ENCODE measurements at regions not wholly inside any gene's neighbourhood (a gene's known extent, or its start where the extent isn't known, plus 50 kb on each side); places are given as distances from the start of the nearest gene placed in this dataset.

GRCh38 chr1:218667781-218668516, 322.8 kb downstream of the TGFB2 start (continued):
- TF ChIP-seq CHD7 (IDR thresholded peaks at IDR 0.05; ENCODE audit: insufficient replicate concordance, low read length) = no peak
- no peak for TF ChIP-seq JUND (IDR thresholded peaks at IDR 0.05; ENCODE audit: low read length)
- TF ChIP-seq BRCA1 (IDR thresholded peaks at IDR 0.05; ENCODE audit: low read depth, low read length) = no peak
- TF ChIP-seq YY1 (IDR thresholded peaks at IDR 0.05; ENCODE audit: low read depth, low read length) = no peak
- TF ChIP-seq POLR2A (IDR thresholded peaks at IDR 0.05; ENCODE audit: control extremely low read depth in 1 of 2, low read depth in 2 of 2, low read length in 2 of 2) = no peak
- TF ChIP-seq RFX5 (IDR thresholded peaks at IDR 0.05; ENCODE audit: borderline replicate concordance, low read depth, low read length) = no peak
- TF ChIP-seq CBX8 (IDR thresholded peaks at IDR 0.05; ENCODE audit: borderline replicate concordance, low read depth, low read length) = no peak
- TF ChIP-seq TBP (IDR thresholded peaks at IDR 0.05; ENCODE audit: low read depth, low read length) = no peak
- no peak for TF ChIP-seq HDAC6 (IDR thresholded peaks at IDR 0.05; ENCODE audit: low read depth, low read length)
- TF ChIP-seq USF2 (IDR thresholded peaks at IDR 0.05; ENCODE audit: low read length) = no peak
